Heart left ventricle (tissue), 16 donors: ENCODE measurements at regions not wholly inside any gene's neighbourhood (a gene's known extent, or its start where the extent isn't known, plus 50 kb on each side); places are given as distances from the start of the nearest gene placed in this dataset.

Source experiments
- ATAC-seq, 4 donors: fragments of 200-7000 bp; cut with Tn5 transposase; one replicate each; pipeline ENCODE4 v1.9.1; 2020 to 2022; ENCODE audit warnings: moderate library complexity in 4 of 4, mild to moderate bottlenecking in 3 of 4, moderate number of reproducible peaks in 1 of 4
- DNase-seq, 5 donors: peaks; one replicate each; pipeline ENCODE4 v3.0.0-alpha.2; 2020
- H3K27ac ChIP-seq, 12 donors: fragments of 200-600 bp; sonication (generic) in 4 of 12; one replicate each; pipeline versions ENCODE4 v1.5.0 to v1.8.0; 2016 to 2022; ENCODE audit warnings: mild to moderate bottlenecking in 2 of 12
- H3K27me3 ChIP-seq, 9 donors: fragments of 200-600 bp; sonication (generic) in 2 of 9; one replicate each; pipeline versions ENCODE4 v1.5.1 to v1.8.0; 2016 to 2022; ENCODE audit warnings: mild to moderate bottlenecking in 3 of 9
- H3K36me3 ChIP-seq, 9 donors: fragments of 200-600 bp; sonication (generic) in 2 of 9; one replicate each; pipeline versions ENCODE4 v1.5.0 to v1.8.0; 2018 to 2022; ENCODE audit warnings: mild to moderate bottlenecking in 2 of 9
- H3K4me1 ChIP-seq, 12 donors: fragments of 200-600 bp; sonication (generic) in 4 of 12; one replicate each; pipeline versions ENCODE4 v1.5.0 to v1.8.0; 2016 to 2022; ENCODE audit warnings: mild to moderate bottlenecking in 3 of 12
- H3K4me3 ChIP-seq, 12 donors: fragments of 200-600 bp; sonication (generic) in 4 of 12; one replicate each; pipeline versions ENCODE4 v1.5.0 to v1.8.0; 2017 to 2022; ENCODE audit warnings: mild to moderate bottlenecking in 9 of 12, moderate library complexity in 4 of 12
- H3K9me3 ChIP-seq, 12 donors: fragments of 200-600 bp; sonication (generic) in 4 of 12; one replicate each; pipeline versions ENCODE4 v1.5.0 to v1.8.0; 2016 to 2022; ENCODE audit warnings: mild to moderate bottlenecking in 1 of 12
- POLR2A ChIP-seq, 2 donors: fragments of 450-650 bp; IDR thresholded peaks; one replicate each; pipeline ENCODE4 v1.6.1; 2017; ENCODE audit warnings: antibody characterized with exemption in 2 of 2, mild to moderate bottlenecking in 2 of 2, moderate library complexity in 2 of 2
- WGBS, 4 donors: extraction: QIAGEN DNeasy Blood & Tissue Kit in 2 of 4; methylation state at CpG; one replicate each; pipeline versions ENCODE4 v1.1.5 to v1.1.7; 2013 to 2018; 5-methylcytosine and 5-hydroxymethylcytosine counted together
- intact Hi-C, 10 donors: fragments of 100-400 bp; cut with DNase I; formaldehyde crosslinking; loops; one replicate each; pipeline versions ENCODE4 v1.11.1 to v1.14.2; 2022
- TF ChIP-seq, protein P1 (sequence below), 12 donors: fragments of 200-600 bp; sonication (generic) in 4 of 12; IDR thresholded peaks; one replicate each; pipeline versions ENCODE4 v1.5.0 to v1.8.0; 2018 to 2022; ENCODE audit warnings: antibody characterized with exemption in 12 of 12, mild to moderate bottlenecking in 5 of 12
- donor health status: ischemic (EF 13 %, LVEDD 7.1; RV severe dilation, severe dysfunction).
- donor health status: healthy with polysubstance abuse.
- donor health status: DM: no; HTN: yes; CAD: no.
- donor health status: DM: no; HTN: no; CAD: no.
- donor health status: ischemic (EF 25% LVEDD 6.9; RV normal size, moderate dysfunction).
- donor health status: ischemic (EF 25% LVEDD 5.7; RV mildly dilated, moderate dysfunction).
- donor health status: healthy.
- donor health status: DM: yes; HTN: yes; CAD: no.
- donor health status: ischemic (EF 35%, LVEDD 5.7; RV mildly dilated, moderate dysfunction).
- donor health status: nonischemic (EF 11% LVEDD 7.7; RV severe dilation, severe dysfunction).
- donor health status: DM: yes; HTN: yes; CAD: no.
- donor health status: PGD.
- donor health status: ischemic (EF 29% LVEDD 5.4; RV normal size, mild dysfunction).
- donor health status: nonischemic (EF 23%, LVEDD 6.1; RV moderate dilation, normal function).

DNA sequence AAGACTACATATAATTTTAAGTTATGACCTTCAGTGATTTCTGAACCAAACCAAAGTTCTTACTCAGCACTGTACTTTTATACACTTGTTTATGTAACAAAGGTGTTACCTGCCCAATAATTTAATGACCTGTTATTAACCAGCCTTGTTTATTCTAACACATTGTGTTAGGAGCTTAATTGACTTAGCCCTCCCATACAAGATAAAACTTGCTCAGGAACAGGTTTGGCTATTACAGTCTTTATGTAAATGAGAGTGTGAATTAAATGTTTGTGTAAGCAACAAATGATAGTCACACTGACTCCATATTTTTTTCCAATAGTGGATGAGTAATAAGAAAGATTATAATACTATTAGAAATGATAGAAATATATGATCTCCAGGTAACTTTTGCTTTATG lies 51.8 kb upstream of the MYCBP2 start:
- intact Hi-C loops = no loop called here
- H3K4me3 ChIP-seq = no peak overlapping the region
- TF ChIP-seq, protein P1, sequence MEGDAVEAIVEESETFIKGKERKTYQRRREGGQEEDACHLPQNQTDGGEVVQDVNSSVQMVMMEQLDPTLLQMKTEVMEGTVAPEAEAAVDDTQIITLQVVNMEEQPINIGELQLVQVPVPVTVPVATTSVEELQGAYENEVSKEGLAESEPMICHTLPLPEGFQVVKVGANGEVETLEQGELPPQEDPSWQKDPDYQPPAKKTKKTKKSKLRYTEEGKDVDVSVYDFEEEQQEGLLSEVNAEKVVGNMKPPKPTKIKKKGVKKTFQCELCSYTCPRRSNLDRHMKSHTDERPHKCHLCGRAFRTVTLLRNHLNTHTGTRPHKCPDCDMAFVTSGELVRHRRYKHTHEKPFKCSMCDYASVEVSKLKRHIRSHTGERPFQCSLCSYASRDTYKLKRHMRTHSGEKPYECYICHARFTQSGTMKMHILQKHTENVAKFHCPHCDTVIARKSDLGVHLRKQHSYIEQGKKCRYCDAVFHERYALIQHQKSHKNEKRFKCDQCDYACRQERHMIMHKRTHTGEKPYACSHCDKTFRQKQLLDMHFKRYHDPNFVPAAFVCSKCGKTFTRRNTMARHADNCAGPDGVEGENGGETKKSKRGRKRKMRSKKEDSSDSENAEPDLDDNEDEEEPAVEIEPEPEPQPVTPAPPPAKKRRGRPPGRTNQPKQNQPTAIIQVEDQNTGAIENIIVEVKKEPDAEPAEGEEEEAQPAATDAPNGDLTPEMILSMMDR (IDR thresholded peaks at IDR 0.05) = no peak
- no peak for TF ChIP-seq POLR2A (IDR thresholded peaks at IDR 0.05)
- H3K27me3 ChIP-seq = peaks cover 0 to 9% (median 0%) of the 10 kb centered on the region in 9 donors
- H3K27ac ChIP-seq = no peak overlapping the region
- no peak for DNase-seq
- ATAC-seq = no peak
- H3K9me3 ChIP-seq = no peaks in the 10 kb centered on the region
- no peaks in the 10 kb centered on the region for H3K4me1 ChIP-seq
- H3K36me3 ChIP-seq = no peaks in the 10 kb centered on the region

DNA sequence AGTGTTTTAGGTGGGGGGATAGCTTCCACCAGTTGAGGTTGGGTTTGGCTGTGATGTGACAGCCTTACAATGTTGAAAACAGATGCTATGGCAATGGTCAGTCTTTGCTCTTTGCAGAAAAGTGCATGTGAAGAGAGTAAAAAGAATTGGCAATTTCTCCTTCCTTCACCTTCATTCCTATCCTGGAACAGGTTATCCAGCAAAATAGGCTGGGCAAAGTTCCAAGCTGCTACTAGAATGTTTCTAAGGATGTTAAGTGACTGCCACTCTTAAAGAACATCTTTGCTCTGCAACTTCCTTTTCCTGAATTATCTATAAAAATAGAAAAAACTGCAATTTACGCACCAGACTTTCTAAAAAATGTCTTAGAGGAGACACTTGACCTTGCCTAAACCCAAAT lies 50.1 kb upstream of the MYCBP2 start:
- 42 to 58% (median 49%) methylated on average over 1 of the region's 1 CpG for WGBS, 4 donors
- intact Hi-C loops = no loop called here
- no peak for ATAC-seq
- Histone ChIP-seq H3K36me3 (no peaks in the 10 kb centered on the region), H3K4me1 (no peaks in the 10 kb centered on the region), H3K9me3 (no peaks in the 10 kb centered on the region), H3K27ac (no peak overlapping the region), H3K4me3 (no peak overlapping the region), H3K27me3 (peaks cover 0 to 3% (median 0%) of the 10 kb centered on the region in 9 donors)
- DNase-seq = no peak
- TF ChIP-seq, protein P1 (IDR thresholded peaks at IDR 0.05) = no peak
- no peak for TF ChIP-seq POLR2A (IDR thresholded peaks at IDR 0.05)
